Rectal smooth muscle tissue (tissue), 1 donor: ENCODE measurements at regions not wholly inside any gene's neighbourhood (a gene's known extent, or its start where the extent isn't known, plus 50 kb on each side); places are given as distances from the start of the nearest gene placed in this dataset.
"Not testable (repeated sequence)": the region's sequence is repeated elsewhere in the genome, so short reads cannot be mapped to it uniquely, and the experiment has no call there.

Experiments
- H3K27ac ChIP-seq: one replicate; pipeline ENCODE4 v1.7.0; 2013; ENCODE audit warnings: low read depth, low read length, inconsistent platforms
- H3K27me3 ChIP-seq: one replicate; pipeline ENCODE4 v1.7.0; 2013; ENCODE audit warnings: low read length; ENCODE audit not compliant: control insufficient read depth, insufficient read depth
- H3K36me3 ChIP-seq: one replicate; pipeline ENCODE4 v1.7.0; 2013; ENCODE audit warnings: low read length; ENCODE audit not compliant: control insufficient read depth, insufficient read depth
- H3K4me1 ChIP-seq: one replicate; pipeline ENCODE4 v1.7.0; 2013; ENCODE audit warnings: low read length; ENCODE audit not compliant: control insufficient read depth, insufficient read depth
- H3K4me3 ChIP-seq: one replicate; pipeline ENCODE4 v1.7.0; 2013; ENCODE audit warnings: low read length
- H3K9ac ChIP-seq: one replicate; pipeline ENCODE4 v1.7.0; 2013; ENCODE audit warnings: low read length

DNA sequence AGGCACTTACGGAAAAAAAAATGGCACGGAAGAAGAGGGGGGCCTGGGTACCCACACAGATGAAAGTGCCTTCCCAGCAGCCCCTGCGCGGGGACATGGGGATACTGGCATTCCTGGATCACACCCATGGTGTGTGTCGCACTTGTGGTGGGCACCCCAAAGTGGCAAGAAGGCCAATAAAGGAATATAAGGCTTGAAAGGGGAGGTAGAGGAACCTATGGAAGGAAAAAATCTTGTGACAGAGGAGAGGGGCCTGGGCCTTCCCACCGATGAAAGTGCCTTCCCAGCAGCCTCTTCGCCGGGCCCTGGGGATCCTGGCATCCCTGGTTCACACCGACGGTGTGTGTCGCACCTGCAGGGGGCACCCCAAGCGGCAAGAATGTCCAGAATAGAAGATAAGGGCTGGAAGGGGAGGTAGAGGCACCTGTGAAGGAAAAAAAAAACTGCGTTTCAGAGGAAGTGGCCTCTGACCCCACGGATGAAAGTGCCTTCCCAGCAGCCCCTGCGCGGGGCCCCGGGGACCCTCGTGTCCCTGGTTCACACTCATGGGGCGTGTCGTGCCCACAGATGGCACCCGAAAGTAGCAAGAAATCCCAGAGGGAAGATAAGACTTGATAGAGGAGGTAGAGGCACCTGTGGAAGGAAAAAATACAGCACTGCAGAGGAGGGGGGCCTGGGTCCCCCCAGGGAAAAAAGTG, 284.0 kb downstream of the ALG10 start:
- Histone ChIP-seq H3K36me3 (no peaks in the 10 kb centered on the region), H3K9ac (no peak overlapping the region), H3K4me1 (no peaks in the 10 kb centered on the region), H3K4me3 (no peak overlapping the region), H3K27me3 (no peaks in the 10 kb centered on the region), H3K27ac (no peak overlapping the region)

GRCh38 chr12:34309806-34310804, 287.8 kb downstream of the ALG10 start:
- not testable (repeated sequence) for H3K27ac ChIP-seq, H3K27me3 ChIP-seq, H3K9ac ChIP-seq, H3K4me1 ChIP-seq, H3K4me3 ChIP-seq, H3K36me3 ChIP-seq

- no peak overlapping the region for H3K9ac ChIP-seq
- no peak overlapping the region for H3K27ac ChIP-seq
- no peaks in the 10 kb centered on the region for H3K27me3 ChIP-seq
- no peak overlapping the region for H3K4me3 ChIP-seq
- no peaks in the 10 kb centered on the region for H3K36me3 ChIP-seq
- H3K4me1 ChIP-seq = no peaks in the 10 kb centered on the region
Observed at GRCh38 chr12:34311337-34311736, 289.0 kb downstream of the ALG10 start.

- H3K9ac ChIP-seq = no peak overlapping the region
- peaks cover 3% of the 10 kb centered on the region for H3K27me3 ChIP-seq
- H3K4me1 ChIP-seq = no peaks in the 10 kb centered on the region
- no peaks in the 10 kb centered on the region for H3K36me3 ChIP-seq
- no peak overlapping the region for H3K27ac ChIP-seq
- H3K4me3 ChIP-seq = no peak overlapping the region
Observed at GRCh38 chr12:34327671-34328070, 305.4 kb downstream of the ALG10 start.

DNA sequence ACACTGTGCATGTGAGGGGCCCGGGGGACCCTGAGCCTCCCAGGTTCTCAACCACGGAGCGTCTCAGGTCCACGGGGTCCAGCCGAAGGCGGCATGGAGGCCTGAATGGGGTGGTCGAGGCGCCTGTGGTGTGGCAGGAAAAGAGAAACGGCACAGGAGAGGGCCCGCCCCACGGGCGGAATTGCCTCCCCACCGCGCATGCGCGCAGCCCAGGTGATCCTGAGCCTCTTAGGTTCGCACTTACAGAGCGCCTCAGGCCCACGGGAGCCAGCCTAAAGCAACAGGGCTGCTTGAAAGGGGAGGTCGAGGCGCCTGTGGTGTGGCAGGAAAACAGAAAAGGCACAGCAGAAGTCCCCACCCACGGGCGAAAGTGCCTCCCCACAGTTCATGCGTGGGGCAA, 311.0 kb downstream of the ALG10 start:
- no peak overlapping the region for H3K27ac ChIP-seq
- no peak overlapping the region for H3K4me3 ChIP-seq
- H3K9ac ChIP-seq = no peak overlapping the region
- H3K36me3 ChIP-seq = no peaks in the 10 kb centered on the region
- no peaks in the 10 kb centered on the region for H3K4me1 ChIP-seq
- H3K27me3 ChIP-seq = peaks cover 6% of the 10 kb centered on the region

DNA sequence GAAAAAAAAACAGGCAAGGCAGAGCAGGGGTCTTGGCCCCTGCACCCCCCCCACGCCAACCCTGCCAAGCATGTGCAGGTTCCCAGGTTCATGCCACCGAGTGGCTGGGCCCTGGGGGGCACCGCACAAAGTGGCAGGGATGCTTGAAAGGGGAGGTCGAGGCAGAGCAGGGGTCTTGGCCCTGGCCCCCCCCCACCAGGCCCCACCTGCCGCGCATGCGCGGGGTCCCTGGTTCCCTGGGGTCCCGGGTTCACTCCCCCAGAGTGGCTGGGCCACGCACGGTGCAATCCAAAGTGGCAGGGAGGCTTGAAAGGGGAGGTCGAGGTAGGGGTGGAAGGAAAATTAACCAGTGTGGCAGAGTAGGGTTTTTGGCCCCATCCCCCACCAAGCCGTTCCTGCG, 312.2 kb downstream of the ALG10 start:
- Histone ChIP-seq H3K27me3 (peaks cover 6% of the 10 kb centered on the region), H3K9ac (no peak overlapping the region), H3K4me3 (no peak overlapping the region), H3K27ac (no peak overlapping the region), H3K36me3 (no peaks in the 10 kb centered on the region), H3K4me1 (no peaks in the 10 kb centered on the region)

DNA sequence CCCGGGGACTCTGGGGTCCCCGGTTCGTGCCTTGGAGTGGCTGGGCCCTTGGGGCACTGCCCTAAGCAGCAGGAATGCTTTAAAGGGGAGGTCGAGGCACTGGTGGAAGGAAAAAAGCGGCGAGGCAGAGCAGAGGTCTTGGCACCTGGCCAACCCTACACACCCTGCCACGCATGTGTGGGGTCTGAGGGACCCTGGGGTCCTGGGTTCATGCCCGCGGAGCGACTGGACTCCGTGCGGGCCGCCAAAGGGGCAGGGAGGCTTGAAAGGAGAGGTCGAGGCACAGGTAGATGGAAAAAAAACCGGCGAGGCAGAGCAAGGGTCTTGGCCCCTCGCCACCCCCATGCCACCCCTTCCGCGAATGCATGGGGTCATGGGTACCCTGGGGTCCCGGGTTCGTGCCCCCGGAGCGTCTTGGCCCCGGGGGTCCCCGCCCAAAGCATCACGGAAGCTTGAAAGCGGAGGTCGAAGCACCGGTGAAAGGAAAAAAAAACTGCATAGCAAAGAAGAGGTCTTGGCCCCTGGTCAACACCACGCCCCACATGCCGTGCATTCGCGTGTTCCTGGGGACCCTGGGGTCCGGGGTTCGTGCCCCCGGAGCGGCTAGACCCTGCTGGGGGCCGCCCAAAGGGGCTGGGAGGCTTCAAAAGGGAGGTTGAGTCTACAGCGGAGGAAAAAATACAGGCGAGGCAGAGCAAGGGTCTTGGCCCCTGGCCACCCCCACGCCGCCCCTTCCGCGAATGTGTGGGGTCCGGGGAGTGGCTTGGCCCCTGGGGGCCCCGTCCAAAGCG, 312.9 kb downstream of the ALG10 start:
- no peak overlapping the region for H3K4me3 ChIP-seq
- peaks cover 6% of the 10 kb centered on the region for H3K27me3 ChIP-seq
- no peaks in the 10 kb centered on the region for H3K36me3 ChIP-seq
- H3K27ac ChIP-seq = no peak overlapping the region
- no peak overlapping the region for H3K9ac ChIP-seq
- no peaks in the 10 kb centered on the region for H3K4me1 ChIP-seq

GRCh38 chr12:34335819-34336262, 313.5 kb downstream of the ALG10 start:
- Histone ChIP-seq H3K9ac (no peak overlapping the region), H3K4me3 (no peak overlapping the region)

DNA sequence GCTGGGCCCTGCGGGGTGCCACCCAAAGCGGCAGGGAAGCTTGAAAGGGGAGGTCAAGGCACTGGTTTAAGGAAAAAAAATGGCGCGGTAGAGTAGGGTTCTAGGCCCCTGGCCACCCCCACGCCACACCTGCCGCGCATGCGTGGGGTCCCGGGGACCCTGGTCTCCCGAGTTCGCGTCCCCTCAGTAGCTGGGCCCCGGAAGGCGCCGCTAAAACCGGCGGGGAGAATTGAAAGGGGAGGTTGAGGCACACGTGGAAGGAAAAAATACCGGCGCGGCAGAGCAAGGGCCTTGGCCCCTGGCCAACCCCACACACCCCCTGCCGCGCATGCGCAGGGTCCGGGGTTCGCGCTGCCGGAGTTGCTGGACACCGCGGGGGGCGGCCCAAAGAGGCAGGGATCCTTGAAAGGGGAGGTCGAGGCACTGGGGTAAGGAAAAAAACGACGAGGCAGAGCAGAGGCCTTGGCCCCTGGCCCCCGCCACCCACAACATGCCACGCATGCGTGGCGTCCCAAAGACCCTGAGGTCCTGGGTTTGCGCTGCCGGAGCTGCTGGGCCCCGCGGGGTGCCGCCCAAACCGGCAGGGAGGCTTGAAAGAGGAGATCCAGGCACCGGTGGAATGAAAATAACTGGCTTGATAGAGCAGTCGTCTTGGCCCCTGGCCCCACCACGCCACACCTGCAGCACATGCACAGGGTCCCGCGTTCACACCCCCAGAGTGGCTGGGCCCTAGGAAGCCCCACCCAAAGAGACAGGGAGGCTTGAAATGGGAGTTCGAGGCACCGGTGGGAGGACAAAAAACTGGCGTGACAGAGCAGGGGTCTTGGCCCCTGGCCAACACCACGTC, 314.5 kb downstream of the ALG10 start:
- H3K4me1 ChIP-seq = no peaks in the 10 kb centered on the region
- no peak overlapping the region for H3K9ac ChIP-seq
- no peak overlapping the region for H3K4me3 ChIP-seq
- H3K36me3 ChIP-seq = no peaks in the 10 kb centered on the region
- H3K27ac ChIP-seq = no peak overlapping the region
- H3K27me3 ChIP-seq = peaks cover 6% of the 10 kb centered on the region

More at GRCh38 chr12:34335819-34336262, 313.5 kb downstream of the ALG10 start:
- H3K27me3 ChIP-seq = peaks cover 6% of the 10 kb centered on the region
- H3K36me3 ChIP-seq = no peaks in the 10 kb centered on the region
- H3K27ac ChIP-seq = no peak overlapping the region
- no peaks in the 10 kb centered on the region for H3K4me1 ChIP-seq

GRCh38 chr12:34338751-34339150, 316.5 kb downstream of the ALG10 start:
- Histone ChIP-seq H3K9ac (no peak overlapping the region), H3K36me3 (no peaks in the 10 kb centered on the region), H3K4me1 (no peaks in the 10 kb centered on the region), H3K27ac (no peak overlapping the region), H3K27me3 (no peaks in the 10 kb centered on the region), H3K4me3 (no peak overlapping the region)

DNA sequence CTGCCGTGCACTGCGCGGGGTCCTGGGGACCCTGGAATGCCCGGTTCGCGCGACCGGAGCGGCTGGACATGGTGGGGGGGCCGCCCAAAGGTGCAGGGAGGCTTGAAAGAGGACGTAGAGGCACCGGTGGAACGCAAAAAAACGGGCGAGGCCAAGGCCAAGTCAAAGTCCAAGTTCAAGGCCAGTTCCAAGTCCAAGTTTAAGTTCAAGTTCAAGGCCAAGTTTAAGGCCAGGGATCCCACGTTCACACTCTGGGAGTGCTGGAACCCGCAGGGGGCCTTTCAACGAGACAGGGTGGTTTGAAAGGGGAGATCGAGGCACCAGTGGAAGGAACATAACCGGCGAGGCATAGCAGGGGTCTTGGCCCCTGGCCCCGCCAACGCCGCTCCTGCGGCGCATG, 317.6 kb downstream of the ALG10 start:
- no peaks in the 10 kb centered on the region for H3K27me3 ChIP-seq
- H3K36me3 ChIP-seq = no peaks in the 10 kb centered on the region
- no peak overlapping the region for H3K4me3 ChIP-seq
- no peak overlapping the region for H3K27ac ChIP-seq
- no peak overlapping the region for H3K9ac ChIP-seq
- no peaks in the 10 kb centered on the region for H3K4me1 ChIP-seq
